ENCODE measurements at regions not wholly inside any gene's neighbourhood (a gene's known extent, or its start where the extent isn't known, plus 50 kb on each side); places are given as distances from the start of the nearest gene placed in this dataset.

DNA sequence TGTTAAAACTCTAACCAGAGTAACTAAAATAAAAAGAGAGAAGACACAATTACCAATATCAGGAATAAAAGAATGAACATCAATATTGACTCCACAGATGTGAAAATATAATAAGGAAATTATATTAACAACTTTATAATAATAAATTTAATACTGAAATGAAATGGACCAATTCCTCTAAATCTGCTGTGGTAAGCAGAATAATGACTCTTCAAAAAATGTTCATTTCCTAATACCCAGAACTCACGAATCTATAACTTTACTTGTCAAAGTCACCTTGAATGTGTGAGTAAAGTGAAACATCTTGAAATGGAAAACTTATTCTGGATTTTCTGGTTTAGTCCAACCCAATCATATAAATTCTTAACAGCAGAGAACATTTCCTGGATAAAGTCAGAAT, 1391.1 kb downstream of the FAM133A start:
- POLR2A ChIA-PET: no interaction called here
- H3K27me3 Mint-ChIP-seq (ENCODE audit: insufficient read depth, unreplicated experiment): no peaks in the 10 kb centered on the region
- H3K36me3 ChIP-seq (ENCODE audit: control insufficient read depth, insufficient read depth, low read length): no peaks in the 10 kb centered on the region
- H3K36me3 Mint-ChIP-seq (ENCODE audit: insufficient read depth, unreplicated experiment): no peaks in the 10 kb centered on the region
- H3K9me3 ChIP-seq: no peaks in the 10 kb centered on the region
- intact Hi-C loops (cut with micrococcal nuclease; ENCODE audit: unreplicated experiment): no loop called here
- CTCF ChIA-PET: no interaction called here
- no peaks in the 10 kb centered on the region for H3K4me1 ChIP-seq
- no peak for DNase-seq
- no peak overlapping the region for H3K27ac Mint-ChIP-seq (ENCODE audit: unreplicated experiment)
- TF ChIP-seq, protein P1, sequence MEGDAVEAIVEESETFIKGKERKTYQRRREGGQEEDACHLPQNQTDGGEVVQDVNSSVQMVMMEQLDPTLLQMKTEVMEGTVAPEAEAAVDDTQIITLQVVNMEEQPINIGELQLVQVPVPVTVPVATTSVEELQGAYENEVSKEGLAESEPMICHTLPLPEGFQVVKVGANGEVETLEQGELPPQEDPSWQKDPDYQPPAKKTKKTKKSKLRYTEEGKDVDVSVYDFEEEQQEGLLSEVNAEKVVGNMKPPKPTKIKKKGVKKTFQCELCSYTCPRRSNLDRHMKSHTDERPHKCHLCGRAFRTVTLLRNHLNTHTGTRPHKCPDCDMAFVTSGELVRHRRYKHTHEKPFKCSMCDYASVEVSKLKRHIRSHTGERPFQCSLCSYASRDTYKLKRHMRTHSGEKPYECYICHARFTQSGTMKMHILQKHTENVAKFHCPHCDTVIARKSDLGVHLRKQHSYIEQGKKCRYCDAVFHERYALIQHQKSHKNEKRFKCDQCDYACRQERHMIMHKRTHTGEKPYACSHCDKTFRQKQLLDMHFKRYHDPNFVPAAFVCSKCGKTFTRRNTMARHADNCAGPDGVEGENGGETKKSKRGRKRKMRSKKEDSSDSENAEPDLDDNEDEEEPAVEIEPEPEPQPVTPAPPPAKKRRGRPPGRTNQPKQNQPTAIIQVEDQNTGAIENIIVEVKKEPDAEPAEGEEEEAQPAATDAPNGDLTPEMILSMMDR (IDR thresholded peaks at IDR 0.05; ENCODE audit: insufficient read depth in 1 of 2, low read depth in 1 of 2, low read length in 1 of 2, severe bottlenecking in 1 of 2, unreplicated experiment in 1 of 2): no peak
- H3K27me3 ChIP-seq (replicated peaks; ENCODE audit: control insufficient read depth, insufficient read depth, low read length): no peaks in the 10 kb centered on the region
- no peaks in the 10 kb centered on the region for H3K4me1 Mint-ChIP-seq (ENCODE audit: low read depth, unreplicated experiment)
- no TSS peak for BruUV-seq (replicated peaks)
- no peaks in the 10 kb centered on the region for H3K9me3 Mint-ChIP-seq (ENCODE audit: unreplicated experiment)
- no peak overlapping the region for H3K4me3 ChIP-seq (ENCODE audit: low read depth, low read length)
- no peak overlapping the region for H3K4me3 Mint-ChIP-seq (ENCODE audit: unreplicated experiment)

DNA sequence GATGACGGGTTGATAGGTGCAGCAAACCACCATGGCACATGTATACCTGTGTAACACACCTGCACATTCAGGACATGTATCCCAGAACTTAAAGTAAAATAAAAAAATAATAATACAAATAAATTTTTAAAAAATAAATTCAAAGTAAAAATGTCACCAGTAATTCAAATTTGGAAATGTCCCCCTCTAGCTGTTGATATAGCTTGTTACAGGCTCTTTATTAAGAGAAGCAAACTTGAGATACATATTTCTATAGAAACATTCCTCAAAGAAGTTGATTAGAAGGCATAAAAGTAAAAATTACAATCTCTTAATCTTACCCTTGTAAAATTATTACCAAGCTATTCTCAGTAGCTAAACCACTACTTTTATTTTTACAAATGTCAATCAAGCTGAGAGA, 1397.0 kb downstream of the FAM133A start:
- no peak for DNase-seq
- TF ChIP-seq, protein P1 (IDR thresholded peaks at IDR 0.05; ENCODE audit: insufficient read depth in 1 of 2, low read depth in 1 of 2, low read length in 1 of 2, severe bottlenecking in 1 of 2, unreplicated experiment in 1 of 2): no peak
- no peaks in the 10 kb centered on the region for H3K9me3 ChIP-seq
- intact Hi-C loops (cut with micrococcal nuclease; ENCODE audit: unreplicated experiment): loop anchor here (10.0 kb wide), 1 partner anchor 106 kb away; no protein-coding TSS in a partner anchor
- CTCF ChIA-PET: no interaction called here
- Mint-ChIP-seq H3K36me3 (ENCODE audit: insufficient read depth, unreplicated experiment) (no peaks in the 10 kb centered on the region), H3K27ac (ENCODE audit: unreplicated experiment) (no peak overlapping the region), H3K4me3 (ENCODE audit: unreplicated experiment) (no peak overlapping the region), H3K27me3 (ENCODE audit: insufficient read depth, unreplicated experiment) (no peaks in the 10 kb centered on the region), H3K9me3 (ENCODE audit: unreplicated experiment) (no peaks in the 10 kb centered on the region), H3K4me1 (ENCODE audit: low read depth, unreplicated experiment) (no peaks in the 10 kb centered on the region)
- no TSS peak for BruUV-seq (replicated peaks)
- H3K36me3 ChIP-seq (ENCODE audit: control insufficient read depth, insufficient read depth, low read length): no peaks in the 10 kb centered on the region
- H3K4me3 ChIP-seq (ENCODE audit: low read depth, low read length): no peak overlapping the region
- POLR2A ChIA-PET: no interaction called here
- H3K4me1 ChIP-seq: no peaks in the 10 kb centered on the region
- H3K27me3 ChIP-seq (replicated peaks; ENCODE audit: control insufficient read depth, insufficient read depth, low read length): no peaks in the 10 kb centered on the region

GRCh38 chrX:95071621-95072020, 1397.6 kb downstream of the FAM133A start:
- Histone ChIP-seq H3K4me1 (no peaks in the 10 kb centered on the region), H3K4me3 (ENCODE audit: low read depth, low read length) (no peak overlapping the region), H3K27me3 (replicated peaks; ENCODE audit: control insufficient read depth, insufficient read depth, low read length) (no peaks in the 10 kb centered on the region), H3K9me3 (no peaks in the 10 kb centered on the region), H3K36me3 (ENCODE audit: control insufficient read depth, insufficient read depth, low read length) (no peaks in the 10 kb centered on the region)
- no peaks in the 10 kb centered on the region for H3K4me1 Mint-ChIP-seq (ENCODE audit: low read depth, unreplicated experiment)
- ChIA-PET CTCF (no interaction called here), POLR2A (no interaction called here)
- H3K27ac Mint-ChIP-seq (ENCODE audit: unreplicated experiment): no peak overlapping the region
- no TSS peak for BruUV-seq (replicated peaks)
- H3K4me3 Mint-ChIP-seq (ENCODE audit: unreplicated experiment): no peak overlapping the region
- intact Hi-C loops (cut with micrococcal nuclease; ENCODE audit: unreplicated experiment): loop anchor here (10.0 kb wide), 1 partner anchor 107 kb away; no protein-coding TSS in a partner anchor
- H3K36me3 Mint-ChIP-seq (ENCODE audit: insufficient read depth, unreplicated experiment): no peaks in the 10 kb centered on the region
- no peaks in the 10 kb centered on the region for H3K9me3 Mint-ChIP-seq (ENCODE audit: unreplicated experiment)
- TF ChIP-seq, protein P1 (IDR thresholded peaks at IDR 0.05; ENCODE audit: insufficient read depth in 1 of 2, low read depth in 1 of 2, low read length in 1 of 2, severe bottlenecking in 1 of 2, unreplicated experiment in 1 of 2): no peak
- no peak for DNase-seq
- no peaks in the 10 kb centered on the region for H3K27me3 Mint-ChIP-seq (ENCODE audit: insufficient read depth, unreplicated experiment)

Measured in Caco-2 (cell line).